ENCODE measurements at regions not wholly inside any gene's neighbourhood (a gene's known extent, or its start where the extent isn't known, plus 50 kb on each side); places are given as distances from the start of the nearest gene placed in this dataset.

DNA sequence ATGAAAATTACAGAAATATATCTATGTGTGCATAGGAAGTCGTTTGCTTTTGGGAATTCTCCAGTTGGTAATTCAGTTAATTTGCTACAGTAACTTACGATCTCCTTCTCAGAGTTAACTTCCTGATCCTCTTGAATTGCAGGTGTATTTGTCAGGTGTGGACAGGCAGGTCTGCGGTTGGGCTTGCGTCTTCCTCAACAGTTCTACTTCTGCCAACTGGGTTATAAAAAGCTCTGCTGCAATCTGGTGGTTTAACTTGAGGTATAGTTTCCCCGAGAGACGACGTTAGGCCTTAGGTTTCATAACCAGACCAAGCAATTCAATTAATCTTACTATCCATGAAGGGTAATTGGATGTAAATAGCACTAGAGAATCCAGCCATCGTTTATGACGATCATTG lies 88.2 kb downstream of the GABPA start:
- H3K9me3 ChIP-seq (ENCODE audit: control insufficient read depth in 2 of 2, insufficient read depth in 1 of 2, low read length in 1 of 2) = no peaks in the 10 kb centered on the region
- 61% methylated on average over 9 of the region's 9 CpGs for WGBS
- peak in 2 of 9 donors; percentile 3 to 22 for DNase-seq (ENCODE audit: low read depth in 6 of 9, low spot score in 9 of 9)

DNA sequence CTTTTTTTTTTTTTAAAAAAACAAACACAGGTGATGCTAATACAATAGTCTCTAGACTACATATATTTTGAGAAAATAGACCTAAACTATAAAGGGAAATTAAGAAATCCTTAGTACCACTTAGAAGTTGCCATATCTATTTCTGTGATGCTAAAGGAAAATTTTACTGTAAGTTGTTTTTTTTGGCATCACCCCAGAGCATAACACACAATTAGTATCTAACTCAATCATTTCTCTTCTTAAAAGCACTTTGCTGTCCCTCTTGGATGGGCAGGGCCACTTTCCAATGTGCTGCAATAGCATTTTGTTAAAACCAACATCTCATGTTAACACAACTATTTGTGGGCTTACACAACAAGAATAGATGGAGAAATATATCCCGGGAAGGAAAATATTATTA lies 91.9 kb downstream of the GABPA start:
- WGBS = 94% methylated on average over 1 of the region's 1 CpG
- no peak for DNase-seq (ENCODE audit: low read depth in 6 of 9, low spot score in 9 of 9)
- no peaks in the 10 kb centered on the region for H3K4me1 ChIP-seq (ENCODE audit: control insufficient read depth in 2 of 2, insufficient read depth in 2 of 2, low read length in 2 of 2)
- H3K27ac ChIP-seq (ENCODE audit: low read depth in 1 of 2, low read length in 1 of 2) = no peak overlapping the region
- H3K36me3 ChIP-seq (ENCODE audit: control insufficient read depth in 2 of 2, insufficient read depth in 2 of 2, low read length in 1 of 2) = no peaks in the 10 kb centered on the region
- no peak overlapping the region for H3K4me3 ChIP-seq (ENCODE audit: low read length in 2 of 2)
- H3K27me3 ChIP-seq (ENCODE audit: control insufficient read depth in 2 of 2, insufficient read depth in 1 of 2, low read length in 1 of 2) = no peaks in the 10 kb centered on the region
- H3K9me3 ChIP-seq (ENCODE audit: control insufficient read depth in 2 of 2, insufficient read depth in 1 of 2, low read length in 1 of 2) = no peaks in the 10 kb centered on the region

More for the DNA sequence above, 88.2 kb downstream of the GABPA start:
- H3K4me1 ChIP-seq (ENCODE audit: control insufficient read depth in 2 of 2, insufficient read depth in 2 of 2, low read length in 2 of 2) = peaks cover 10 to 19% of the 10 kb centered on the region in 2 donors
- no peaks in the 10 kb centered on the region for H3K36me3 ChIP-seq (ENCODE audit: control insufficient read depth in 2 of 2, insufficient read depth in 2 of 2, low read length in 1 of 2)
- no peaks in the 10 kb centered on the region for H3K27me3 ChIP-seq (ENCODE audit: control insufficient read depth in 2 of 2, insufficient read depth in 1 of 2, low read length in 1 of 2)
- no peak overlapping the region for H3K27ac ChIP-seq (ENCODE audit: low read depth in 1 of 2, low read length in 1 of 2)
- H3K4me3 ChIP-seq (ENCODE audit: low read length in 2 of 2) = no peak overlapping the region

DNA sequence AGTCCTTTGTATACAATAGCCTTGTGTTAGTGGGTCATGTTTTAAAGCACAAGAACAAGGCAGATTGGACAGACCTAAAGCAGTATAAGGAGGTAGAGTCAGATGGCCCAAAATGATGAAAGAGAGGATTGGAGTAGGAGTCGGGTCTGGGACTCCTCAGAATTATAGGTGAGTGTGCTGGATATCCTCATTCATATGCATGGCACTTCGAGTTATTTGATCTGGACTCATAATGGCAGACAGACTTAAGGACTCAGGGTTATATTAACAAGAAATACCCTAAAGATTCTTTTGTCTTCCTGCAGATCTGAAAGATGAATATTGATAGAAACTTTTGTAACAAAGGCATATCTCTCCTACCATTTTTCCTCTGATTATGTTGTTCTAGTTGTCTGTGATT lies 92.7 kb downstream of the GABPA start:
- 96% methylated on average over 2 of the region's 2 CpGs for WGBS

More for the DNA sequence above, 92.7 kb downstream of the GABPA start:
- Histone ChIP-seq H3K4me3 (ENCODE audit: low read length in 2 of 2) (no peak overlapping the region), H3K36me3 (ENCODE audit: control insufficient read depth in 2 of 2, insufficient read depth in 2 of 2, low read length in 1 of 2) (no peaks in the 10 kb centered on the region), H3K27me3 (ENCODE audit: control insufficient read depth in 2 of 2, insufficient read depth in 1 of 2, low read length in 1 of 2) (no peaks in the 10 kb centered on the region), H3K27ac (ENCODE audit: low read depth in 1 of 2, low read length in 1 of 2) (no peak overlapping the region), H3K9me3 (ENCODE audit: control insufficient read depth in 2 of 2, insufficient read depth in 1 of 2, low read length in 1 of 2) (no peaks in the 10 kb centered on the region), H3K4me1 (ENCODE audit: control insufficient read depth in 2 of 2, insufficient read depth in 2 of 2, low read length in 2 of 2) (no peaks in the 10 kb centered on the region)
- no peak for DNase-seq (ENCODE audit: low read depth in 6 of 9, low spot score in 9 of 9)
